Progenitor cell of endocrine pancreas (in vitro differentiated cells): ENCODE measurements at regions not wholly inside any gene's neighbourhood (a gene's known extent, or its start where the extent isn't known, plus 50 kb on each side); places are given as distances from the start of the nearest gene placed in this dataset.
A peak's percentile ranks its signal among the peaks of the same experiment; 100 is the strongest.

Source experiments
- DNase-seq: peaks from one replicate; pipeline ENCODE4 v3.0.0; 2021; ENCODE audit warnings: low spot score; ENCODE audit not compliant: unreplicated experiment
- H3K27ac Mint-ChIP-seq: 2 replicates; pipeline ENCODE4 v1.8.0; 2021; ENCODE audit warnings: mild to moderate bottlenecking, moderate library complexity, mixed read lengths
- H3K27me3 Mint-ChIP-seq: 2 replicates; pipeline ENCODE4 v1.8.0; 2021; ENCODE audit warnings: mixed read lengths
- H3K36me3 Mint-ChIP-seq: 2 replicates; pipeline ENCODE4 v1.8.0; 2022; ENCODE audit warnings: mixed read lengths; ENCODE audit not compliant: insufficient read depth
- H3K4me1 Mint-ChIP-seq: 2 replicates; pipeline ENCODE4 v1.8.0; 2021; ENCODE audit warnings: low read depth, mixed read lengths
- H3K4me3 Mint-ChIP-seq: 2 replicates; pipeline ENCODE4 v1.8.0; 2021; ENCODE audit warnings: low read depth, mild to moderate bottlenecking, moderate library complexity, mixed read lengths
- H3K9me3 Mint-ChIP-seq: 2 replicates; pipeline ENCODE4 v1.8.0; 2021; ENCODE audit warnings: low read depth, mixed read lengths
- CTCF ChIP-seq: fragments of 200-600 bp; sonication (generic); IDR thresholded peaks from one replicate; pipeline ENCODE4 v1.5.0; 2021; ENCODE audit warnings: antibody characterized with exemption, mild to moderate bottlenecking; ENCODE audit not compliant: unreplicated experiment

- Mint-ChIP-seq H3K9me3 (no peaks in the 10 kb centered on the region), H3K27ac (peak overlapping the region; percentile 84), H3K36me3 (no peaks in the 10 kb centered on the region), H3K27me3 (no peaks in the 10 kb centered on the region), H3K4me1 (peaks cover 64% of the 10 kb centered on the region), H3K4me3 (peak overlapping the region; percentile 11)
- DNase-seq, result no peak
- no peak for TF ChIP-seq CTCF
Observed at GRCh38 chr3:171953301-171954022, 85.9 kb upstream of the FNDC3B start.

GRCh38 chr3:171954690-171955383, 84.5 kb upstream of the FNDC3B start:
- DNase-seq, result no peak
- no peaks in the 10 kb centered on the region for H3K9me3 Mint-ChIP-seq
- peaks cover 64% of the 10 kb centered on the region for H3K4me1 Mint-ChIP-seq
- H3K27ac Mint-ChIP-seq, result no peak overlapping the region
- H3K36me3 Mint-ChIP-seq, result no peaks in the 10 kb centered on the region
- no peak for TF ChIP-seq CTCF
- no peak overlapping the region for H3K4me3 Mint-ChIP-seq
- no peaks in the 10 kb centered on the region for H3K27me3 Mint-ChIP-seq

- Mint-ChIP-seq H3K27me3 (no peaks in the 10 kb centered on the region), H3K27ac (no peak overlapping the region), H3K36me3 (no peaks in the 10 kb centered on the region), H3K4me3 (no peak overlapping the region), H3K9me3 (no peaks in the 10 kb centered on the region), H3K4me1 (peaks cover 61% of the 10 kb centered on the region)
- no peak for DNase-seq
- TF ChIP-seq CTCF, result no peak
Observed at GRCh38 chr3:171955598-171955997, 83.8 kb upstream of the FNDC3B start.

- Mint-ChIP-seq H3K4me1 (peaks cover 55% of the 10 kb centered on the region), H3K9me3 (no peaks in the 10 kb centered on the region), H3K4me3 (no peak overlapping the region), H3K36me3 (no peaks in the 10 kb centered on the region), H3K27ac (no peak overlapping the region), H3K27me3 (no peaks in the 10 kb centered on the region)
- TF ChIP-seq CTCF, result no peak
- no peak for DNase-seq
Observed at GRCh38 chr3:171956181-171956683, 83.1 kb upstream of the FNDC3B start.

GRCh38 chr3:171956705-171957104, 82.7 kb upstream of the FNDC3B start:
- Mint-ChIP-seq H3K9me3 (no peaks in the 10 kb centered on the region), H3K4me3 (no peak overlapping the region), H3K27ac (no peak overlapping the region), H3K4me1 (peaks cover 51% of the 10 kb centered on the region), H3K27me3 (no peaks in the 10 kb centered on the region), H3K36me3 (no peaks in the 10 kb centered on the region)
- DNase-seq, result no peak
- TF ChIP-seq CTCF, result no peak
